ENCODE measurements at regions not wholly inside any gene's neighbourhood (a gene's known extent, or its start where the extent isn't known, plus 50 kb on each side); places are given as distances from the start of the nearest gene placed in this dataset.

- DNase-seq (ENCODE audit: extremely low read depth, low read depth), result no peak
- TF ChIP-seq CTCF (IDR thresholded peaks at IDR 0.05; ENCODE audit: low read depth, low read length, missing control alignments), result no peak
- H3K4me3 ChIP-seq (replicated peaks; ENCODE audit: low read depth, low read length), result no peak overlapping the region
Observed at GRCh38 chr11:115926138-115926537, 421.9 kb upstream of the CADM1 start.

- TF ChIP-seq CTCF (IDR thresholded peaks at IDR 0.05; ENCODE audit: low read depth, low read length, missing control alignments), result no peak
- no peak for DNase-seq (ENCODE audit: extremely low read depth, low read depth)
Observed at GRCh38 chr11:115925568-115926090, 421.4 kb upstream of the CADM1 start.

GRCh38 chr11:115924744-115925567 is 420.7 kb upstream of the CADM1 start:
- no peak overlapping the region for H3K4me3 ChIP-seq (replicated peaks; ENCODE audit: low read depth, low read length)
- no peak for TF ChIP-seq CTCF (IDR thresholded peaks at IDR 0.05; ENCODE audit: low read depth, low read length, missing control alignments)
- DNase-seq (ENCODE audit: extremely low read depth, low read depth), result no peak

More at GRCh38 chr11:115925568-115926090, 421.4 kb upstream of the CADM1 start:
- no peak overlapping the region for H3K4me3 ChIP-seq (replicated peaks; ENCODE audit: low read depth, low read length)

GRCh38 chr11:115922876-115923275 is 418.7 kb upstream of the CADM1 start:
- H3K4me3 ChIP-seq (replicated peaks; ENCODE audit: low read depth, low read length), result no peak overlapping the region
- no peak for TF ChIP-seq CTCF (IDR thresholded peaks at IDR 0.05; ENCODE audit: low read depth, low read length, missing control alignments)
- DNase-seq (ENCODE audit: extremely low read depth, low read depth), result no peak

GRCh38 chr11:115921986-115922385 is 417.8 kb upstream of the CADM1 start:
- no peak for TF ChIP-seq CTCF (IDR thresholded peaks at IDR 0.05; ENCODE audit: low read depth, low read length, missing control alignments)
- DNase-seq (ENCODE audit: extremely low read depth, low read depth), result no peak
- no peak overlapping the region for H3K4me3 ChIP-seq (replicated peaks; ENCODE audit: low read depth, low read length)

- TF ChIP-seq CTCF (IDR thresholded peaks at IDR 0.05; ENCODE audit: low read depth, low read length, missing control alignments), result no peak
- H3K4me3 ChIP-seq (replicated peaks; ENCODE audit: low read depth, low read length), result no peak overlapping the region
- DNase-seq (ENCODE audit: extremely low read depth, low read depth), result no peak
Observed at GRCh38 chr11:115921540-115921939, 417.3 kb upstream of the CADM1 start.
